Vagina (tissue), 2 donors: ENCODE measurements at regions not wholly inside any gene's neighbourhood (a gene's known extent, or its start where the extent isn't known, plus 50 kb on each side); places are given as distances from the start of the nearest gene placed in this dataset.

Experiments
- CTCF ChIP-seq, 3 experiments: fragments of 450-650 bp in 2 of 3; fragments of 200-600 bp in 1 of 3; sonication (generic) in 1 of 3; IDR thresholded peaks; one replicate each; pipeline ENCODE4 v1.5.1; 2017 to 2019; ENCODE audit warnings: antibody characterized with exemption in 3 of 3, mild to moderate bottlenecking in 2 of 3, moderate library complexity in 2 of 3
- POLR2A ChIP-seq, 2 donors: fragments of 450-650 bp; IDR thresholded peaks; one replicate each; pipeline ENCODE4 v1.6.1; 2017; ENCODE audit warnings: antibody characterized with exemption in 2 of 2, mild to moderate bottlenecking in 2 of 2, moderate library complexity in 2 of 2

- TF ChIP-seq CTCF (IDR thresholded peaks at IDR 0.05) (no peak), POLR2A (IDR thresholded peaks at IDR 0.05) (no peak)
These were observed 180.6 kb upstream of the CHRM2 start for GRCh38 chr7:136687693-136688322.
